Eye (tissue), 1 donor: ENCODE measurements at regions not wholly inside any gene's neighbourhood (a gene's known extent, or its start where the extent isn't known, plus 50 kb on each side); places are given as distances from the start of the nearest gene placed in this dataset.
A peak's percentile ranks its signal among the peaks of the same experiment; 100 is the strongest.

Source experiments
- DNase-seq: peaks from one replicate; pipeline ENCODE4 v3.0.0-alpha.2; 2015

DNA sequence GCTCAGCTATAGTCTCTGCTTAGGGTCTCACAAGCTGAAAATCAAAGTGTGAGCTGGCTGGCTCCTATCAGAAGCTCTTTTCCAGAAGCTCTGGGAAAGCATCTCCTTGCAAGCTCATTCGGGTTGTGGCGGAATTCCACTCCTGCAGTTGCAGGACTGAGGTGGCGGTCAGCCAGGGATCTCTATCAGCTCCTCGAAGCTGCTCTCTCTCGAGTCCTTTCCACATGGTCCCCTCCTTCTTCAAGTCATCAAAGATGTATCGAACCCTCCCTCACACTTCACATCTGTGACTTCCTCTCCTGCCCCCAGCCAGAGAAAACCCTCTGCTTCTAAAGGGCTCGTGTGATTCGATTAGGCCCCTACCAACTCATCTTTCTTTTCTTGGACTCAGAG, 141.7 kb downstream of the ZFP36L2 start:
- peak; percentile 68 for DNase-seq

DNA sequence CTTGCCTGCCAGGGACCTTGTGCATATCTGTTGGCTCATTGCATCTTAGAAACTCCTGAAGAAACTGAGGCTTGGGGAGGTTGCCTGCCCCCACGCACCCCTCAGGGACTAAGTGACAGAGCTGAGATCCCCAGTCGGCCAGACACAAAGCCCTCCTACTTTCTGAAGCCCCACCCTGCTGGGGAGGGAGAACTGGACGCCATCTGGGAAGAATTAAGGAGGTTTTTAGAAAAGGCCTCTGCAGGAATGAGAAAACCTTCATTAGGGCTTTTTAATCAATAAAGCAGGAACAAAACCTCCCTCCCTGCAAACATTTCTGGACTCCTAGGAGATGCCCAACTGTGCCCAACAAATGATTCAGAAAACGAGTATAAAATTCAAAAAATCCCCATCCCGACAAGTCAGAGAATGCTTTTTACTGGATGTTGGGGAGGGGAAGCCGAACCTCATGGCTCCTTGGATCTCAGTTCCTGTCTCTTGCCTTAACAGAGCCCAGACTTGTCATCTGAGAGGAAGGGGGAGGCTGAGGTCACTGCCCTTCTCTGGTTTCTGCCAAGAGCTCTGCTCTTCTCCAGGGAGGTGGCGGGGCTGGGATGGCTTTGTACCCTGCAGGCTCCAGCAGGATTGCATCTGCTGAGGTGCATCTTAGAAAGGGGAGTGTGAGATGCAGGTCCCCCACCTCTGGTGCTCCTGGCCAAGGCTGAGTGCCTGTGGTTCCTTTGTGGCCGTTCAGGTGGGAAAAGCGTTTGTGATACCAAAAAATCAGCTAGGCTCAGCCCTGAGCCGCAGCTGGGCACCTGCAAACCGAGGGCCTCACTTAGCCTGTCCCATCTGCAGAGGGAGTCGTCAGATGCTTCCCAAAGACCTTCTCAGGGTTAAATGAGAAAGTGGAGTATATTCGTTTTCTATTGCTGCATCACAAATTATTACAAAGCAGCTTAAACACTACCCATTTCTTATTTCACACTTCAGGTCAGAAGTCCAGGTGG, 142.4 kb downstream of the ZFP36L2 start:
- peak; percentile 75 for DNase-seq

- no peak for DNase-seq
Measured at GRCh38 chr2:43082903-43083677, 143.3 kb downstream of the ZFP36L2 start.

DNA sequence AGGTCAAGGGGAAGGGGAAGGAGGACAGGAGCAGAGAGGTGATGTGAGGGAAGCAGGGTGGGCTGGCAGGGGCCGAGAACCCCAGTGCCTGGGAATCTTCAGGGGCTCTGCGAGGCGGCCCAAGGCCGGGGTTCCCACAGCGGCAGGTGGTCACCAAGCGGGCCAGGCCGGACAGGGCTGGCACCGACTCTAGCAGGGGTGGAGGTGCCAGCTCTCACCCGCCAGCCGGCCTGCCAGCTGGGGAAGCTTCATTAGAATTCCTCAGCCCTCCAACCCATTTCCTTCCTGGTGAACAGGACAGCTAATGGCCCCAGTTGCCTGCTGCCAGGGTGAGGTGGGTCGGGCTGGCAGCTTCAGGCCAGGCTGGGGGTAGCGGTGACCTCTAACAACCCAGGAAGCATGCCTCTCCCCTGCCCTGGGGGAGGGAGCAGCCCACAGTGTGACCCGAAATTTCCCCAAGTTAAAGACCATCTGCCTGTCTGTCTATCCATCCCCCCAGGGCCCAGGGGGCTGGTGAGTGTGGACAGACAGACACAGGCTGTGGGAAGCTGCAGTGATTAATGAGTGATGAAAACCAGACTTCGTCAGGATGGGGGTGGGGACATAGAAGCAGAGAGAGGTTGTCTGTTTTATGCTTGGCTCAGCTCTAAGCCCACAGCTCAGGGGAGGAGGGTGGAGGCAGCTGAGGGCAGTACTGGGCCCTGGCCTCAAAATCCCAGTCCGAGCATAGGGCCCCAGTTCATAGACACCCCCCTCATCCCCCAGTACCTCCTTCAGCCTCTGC, 144.1 kb downstream of the ZFP36L2 start:
- no peak for DNase-seq

DNA sequence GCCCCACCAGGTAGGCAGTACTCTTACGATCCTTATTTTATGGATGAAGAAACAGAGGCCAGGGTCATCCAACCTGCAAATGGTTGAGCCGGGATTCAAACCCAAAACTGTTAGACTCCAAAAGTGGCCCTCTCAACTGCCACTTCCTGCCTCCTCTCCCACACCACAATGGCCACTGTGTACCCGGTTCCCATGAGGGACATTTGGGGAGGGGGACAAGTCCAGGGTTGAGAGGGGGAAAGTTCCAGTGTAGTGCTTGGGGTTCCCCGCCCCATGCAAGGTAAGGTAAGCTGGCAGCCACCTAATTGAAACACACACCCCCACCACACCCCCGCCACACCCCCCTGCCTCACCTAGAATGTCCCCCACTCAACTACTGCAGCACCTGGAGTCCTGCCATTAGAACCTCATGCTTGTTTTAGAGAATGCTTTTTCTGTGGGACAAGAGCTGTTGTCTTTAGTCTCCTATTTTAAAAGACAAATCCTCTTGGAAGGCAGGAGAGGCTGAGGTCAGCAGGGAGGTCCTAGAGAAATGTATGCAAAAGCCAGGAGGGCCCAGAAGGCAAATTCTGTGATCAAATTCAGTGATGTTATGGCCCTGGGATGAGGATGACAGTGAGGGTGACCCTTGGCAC, 145.2 kb downstream of the ZFP36L2 start:
- DNase-seq, result no peak

GRCh38 chr2:43080571-43081021, 145.8 kb downstream of the ZFP36L2 start:
- DNase-seq, result no peak

- DNase-seq, result no peak
Measured at GRCh38 chr2:43078781-43079755, 147.3 kb downstream of the ZFP36L2 start.

GRCh38 chr2:43078301-43078700, 148.1 kb downstream of the ZFP36L2 start:
- DNase-seq, result no peak

GRCh38 chr2:43077876-43078275, 148.5 kb downstream of the ZFP36L2 start:
- DNase-seq, result no peak

DNA sequence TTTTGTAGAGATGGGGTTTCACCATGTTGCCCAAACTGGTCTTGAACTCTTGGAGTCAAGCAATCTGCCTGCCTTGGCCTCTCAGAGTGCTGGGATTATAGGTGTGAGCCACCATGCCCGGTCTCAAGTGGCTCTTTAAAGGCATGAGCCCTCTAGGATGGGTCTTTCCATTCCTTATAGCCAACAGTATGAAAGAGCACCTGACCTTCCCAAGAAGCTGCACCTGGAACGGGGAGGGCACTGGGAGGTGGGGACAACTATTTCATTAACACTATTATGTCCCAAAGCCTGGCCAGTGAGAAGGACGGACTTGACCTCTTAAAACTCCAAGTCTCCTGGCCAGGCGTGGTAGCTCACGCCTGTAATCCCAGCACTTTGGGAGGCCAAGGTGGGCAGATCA, 149.7 kb downstream of the ZFP36L2 start:
- DNase-seq, result no peak

DNA sequence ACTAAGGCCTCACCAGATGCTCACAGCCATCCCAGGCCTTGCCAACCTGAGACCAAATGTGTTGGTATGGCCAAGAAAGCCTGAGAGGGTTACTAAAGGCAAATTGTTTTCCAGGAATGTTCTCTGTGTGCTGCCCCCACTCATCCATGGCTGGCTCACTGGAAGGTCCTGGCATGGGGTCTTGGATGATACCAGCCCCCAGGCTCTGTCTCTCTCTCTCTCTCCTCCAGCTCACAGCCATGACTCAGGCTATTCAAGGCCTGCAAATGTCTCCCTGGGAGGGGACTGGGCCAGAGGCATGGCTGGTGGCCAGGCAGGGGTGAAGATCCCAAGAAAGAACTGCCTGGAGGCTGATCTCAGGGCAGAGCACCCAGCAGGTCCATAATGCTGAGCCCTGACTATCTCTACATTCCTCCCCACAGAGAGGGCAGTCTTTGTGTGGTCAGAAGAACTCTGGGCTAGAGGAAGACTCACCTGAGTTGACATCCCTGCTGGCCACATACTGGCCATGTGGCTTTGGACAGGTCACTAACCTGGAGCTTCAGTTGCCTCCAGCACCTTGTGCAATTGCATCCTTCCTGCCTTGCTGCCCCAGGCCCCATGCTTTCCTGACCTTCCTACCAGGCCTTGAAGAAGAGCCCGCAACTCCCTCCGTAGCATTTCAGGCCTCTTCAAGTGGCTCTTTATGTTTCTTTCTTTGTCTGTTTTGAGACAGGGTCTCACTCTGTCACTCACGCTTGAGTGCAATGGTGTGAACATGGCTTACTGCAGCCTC, 150.4 kb downstream of the ZFP36L2 start:
- no peak for DNase-seq

GRCh38 chr2:43075054-43075593, 151.3 kb downstream of the ZFP36L2 start:
- peak; percentile 85 for DNase-seq

GRCh38 chr2:43074592-43075053, 151.8 kb downstream of the ZFP36L2 start:
- no peak for DNase-seq

- no peak for DNase-seq
Measured at GRCh38 chr2:43074052-43074451, 152.4 kb downstream of the ZFP36L2 start.

- DNase-seq, result peak; percentile 72
Measured at GRCh38 chr2:43073401-43073825, 153.0 kb downstream of the ZFP36L2 start.

DNA sequence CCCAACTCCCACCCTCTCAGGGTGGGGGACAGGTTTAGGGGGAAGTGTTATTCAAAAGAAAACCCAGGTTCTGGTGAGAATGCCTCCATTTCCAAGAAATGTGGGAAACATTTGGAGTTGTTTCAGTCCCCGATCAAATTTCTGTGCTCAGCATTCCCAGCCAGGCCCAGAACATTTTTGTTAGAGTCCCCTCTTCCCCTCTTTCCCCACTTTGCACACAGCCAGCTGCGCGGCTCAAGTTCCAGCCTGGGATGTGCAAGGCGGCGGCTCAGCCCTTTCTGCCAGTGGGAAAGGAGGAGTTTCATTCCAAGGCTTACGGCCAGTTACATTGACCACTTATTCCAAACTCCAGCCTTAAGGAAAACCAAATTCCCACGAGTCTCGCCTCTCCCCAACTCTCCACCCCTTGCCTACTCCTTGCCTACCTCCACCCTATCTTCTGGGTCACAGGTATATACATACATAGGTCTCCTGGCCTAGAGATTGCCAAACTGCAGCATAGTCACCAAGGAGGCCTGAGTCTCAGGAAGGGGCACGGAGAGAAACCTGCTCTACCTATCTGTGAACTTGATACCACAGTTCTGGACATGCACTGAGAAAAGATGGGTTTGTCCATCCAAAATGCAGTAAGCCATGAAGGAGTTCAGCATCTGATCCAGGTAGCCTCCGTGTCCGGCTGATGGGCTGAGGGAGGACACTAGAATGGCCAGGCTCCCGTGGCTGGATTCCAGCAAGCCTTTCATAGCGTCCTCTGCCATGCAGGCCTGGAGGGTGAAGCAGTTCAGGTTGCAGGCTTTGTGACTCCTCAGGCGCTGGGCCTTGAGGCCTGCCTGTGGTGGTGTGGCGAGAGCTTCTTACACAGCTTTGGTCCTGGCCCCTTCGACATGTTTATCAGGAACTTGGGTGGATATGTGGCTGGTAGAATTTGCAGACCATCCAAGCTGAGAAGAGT, 154.5 kb downstream of the ZFP36L2 start:
- peak; percentile 74 for DNase-seq

GRCh38 chr2:43070676-43071502, 155.5 kb downstream of the ZFP36L2 start:
- DNase-seq, result peak; percentile 35

- DNase-seq, result no peak
Measured at GRCh38 chr2:43070030-43070429, 156.4 kb downstream of the ZFP36L2 start.
